ENCODE measurements at regions not wholly inside any gene's neighbourhood (a gene's known extent, or its start where the extent isn't known, plus 50 kb on each side); places are given as distances from the start of the nearest gene placed in this dataset.

DNA sequence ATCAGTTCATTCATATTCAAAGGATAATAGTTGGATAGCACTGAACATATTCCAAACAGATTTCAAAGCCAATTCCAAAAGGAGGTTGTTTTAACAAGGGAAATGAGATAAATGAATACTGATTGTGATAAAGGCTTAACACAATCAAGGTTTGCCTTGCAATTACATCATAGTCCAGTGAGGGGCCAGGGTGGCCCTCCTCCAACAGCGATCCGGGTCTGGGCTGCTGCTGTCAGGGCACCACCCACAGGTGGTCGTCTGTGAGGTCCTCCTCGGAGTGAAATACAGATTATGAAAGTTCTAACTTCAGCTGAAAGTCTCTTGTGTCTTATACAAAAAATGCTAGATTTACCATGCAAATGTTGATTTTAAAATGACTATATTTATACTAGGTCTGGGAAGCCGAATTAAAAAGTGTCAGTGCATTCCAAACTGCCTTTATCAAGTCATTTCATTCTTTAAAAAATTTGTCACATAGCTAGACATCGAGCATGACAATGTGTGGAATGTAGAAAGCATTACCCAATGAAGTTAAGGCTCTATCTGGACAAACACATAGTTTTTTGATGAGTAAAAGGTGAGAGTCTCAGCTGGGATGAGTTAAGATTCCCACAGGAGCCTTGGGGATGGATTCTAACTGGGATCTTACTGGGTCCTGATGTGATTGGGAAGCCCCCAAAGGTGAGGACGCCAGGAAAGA is 65.9 kb upstream of the SLC22A23 start:
- TF ChIP-seq, protein P1, sequence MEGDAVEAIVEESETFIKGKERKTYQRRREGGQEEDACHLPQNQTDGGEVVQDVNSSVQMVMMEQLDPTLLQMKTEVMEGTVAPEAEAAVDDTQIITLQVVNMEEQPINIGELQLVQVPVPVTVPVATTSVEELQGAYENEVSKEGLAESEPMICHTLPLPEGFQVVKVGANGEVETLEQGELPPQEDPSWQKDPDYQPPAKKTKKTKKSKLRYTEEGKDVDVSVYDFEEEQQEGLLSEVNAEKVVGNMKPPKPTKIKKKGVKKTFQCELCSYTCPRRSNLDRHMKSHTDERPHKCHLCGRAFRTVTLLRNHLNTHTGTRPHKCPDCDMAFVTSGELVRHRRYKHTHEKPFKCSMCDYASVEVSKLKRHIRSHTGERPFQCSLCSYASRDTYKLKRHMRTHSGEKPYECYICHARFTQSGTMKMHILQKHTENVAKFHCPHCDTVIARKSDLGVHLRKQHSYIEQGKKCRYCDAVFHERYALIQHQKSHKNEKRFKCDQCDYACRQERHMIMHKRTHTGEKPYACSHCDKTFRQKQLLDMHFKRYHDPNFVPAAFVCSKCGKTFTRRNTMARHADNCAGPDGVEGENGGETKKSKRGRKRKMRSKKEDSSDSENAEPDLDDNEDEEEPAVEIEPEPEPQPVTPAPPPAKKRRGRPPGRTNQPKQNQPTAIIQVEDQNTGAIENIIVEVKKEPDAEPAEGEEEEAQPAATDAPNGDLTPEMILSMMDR (IDR thresholded peaks at IDR 0.05) = no peak
- TF ChIP-seq EP300 (IDR thresholded peaks at IDR 0.05) = no peak

All from gastroesophageal sphincter (tissue), 3 donors.